NCI-H345 treated with DMSO at 0.1 percent for 48 hours (cell line): ENCODE measurements at regions not wholly inside any gene's neighbourhood (a gene's known extent, or its start where the extent isn't known, plus 50 kb on each side); places are given as distances from the start of the nearest gene placed in this dataset.

ENCODE experiments used
- DNase-seq: peaks from one replicate; lab custom pipeline; 2025; ENCODE audit not compliant: unreplicated experiment; lab: John Stamatoyannopoulos, UW

GRCh38 chr9:27991221-27991620 lies 417.9 kb upstream of the C9orf72 start:
- DNase-seq, result no peak

- DNase-seq, result no peak
These were observed 427.8 kb upstream of the C9orf72 start for GRCh38 chr9:28001096-28001495.

- no peak for DNase-seq
These were observed 431.6 kb upstream of the C9orf72 start for GRCh38 chr9:28004900-28005299.

- no peak for DNase-seq
These were observed 432.5 kb upstream of the C9orf72 start for GRCh38 chr9:28005779-28006178.

GRCh38 chr9:28007097-28007817 lies 434.0 kb upstream of the C9orf72 start:
- DNase-seq, result no peak

- no peak for DNase-seq
These were observed 440.9 kb upstream of the C9orf72 start for GRCh38 chr9:28014212-28014611.

- no peak for DNase-seq
These were observed 451.4 kb upstream of the C9orf72 start for GRCh38 chr9:28024676-28025075.

- DNase-seq, result no peak
These were observed 451.9 kb upstream of the C9orf72 start for GRCh38 chr9:28025186-28025585.

GRCh38 chr9:28031521-28032267 lies 458.4 kb upstream of the C9orf72 start:
- DNase-seq, result no peak

- no peak for DNase-seq
These were observed 458.9 kb upstream of the C9orf72 start for GRCh38 chr9:28032268-28032590.

GRCh38 chr9:28034242-28034641 lies 461.0 kb upstream of the C9orf72 start:
- no peak for DNase-seq

- no peak for DNase-seq
These were observed 464.7 kb upstream of the C9orf72 start for GRCh38 chr9:28037968-28038367.

- DNase-seq, result no peak
These were observed 471.8 kb upstream of the C9orf72 start for GRCh38 chr9:28045051-28045450.

- no peak for DNase-seq
These were observed 476.8 kb upstream of the C9orf72 start for GRCh38 chr9:28050046-28050445.

GRCh38 chr9:28050941-28051340 lies 477.7 kb upstream of the C9orf72 start:
- DNase-seq, result no peak

GRCh38 chr9:28051559-28052503 lies 478.6 kb upstream of the C9orf72 start:
- no peak for DNase-seq

GRCh38 chr9:28053096-28053777 lies 480.0 kb upstream of the C9orf72 start:
- no peak for DNase-seq

- DNase-seq, result no peak
These were observed 482.7 kb upstream of the C9orf72 start for GRCh38 chr9:28056006-28056405.

- no peak for DNase-seq
These were observed 483.2 kb upstream of the C9orf72 start for GRCh38 chr9:28056466-28056865.

GRCh38 chr9:28059192-28059591 lies 485.9 kb upstream of the C9orf72 start:
- DNase-seq, result no peak

GRCh38 chr9:28064241-28064815 lies 491.0 kb upstream of the C9orf72 start:
- DNase-seq, result no peak
